Osteocyte (in vitro differentiated cells): ENCODE measurements at regions not wholly inside any gene's neighbourhood (a gene's known extent, or its start where the extent isn't known, plus 50 kb on each side); places are given as distances from the start of the nearest gene placed in this dataset.
A peak's percentile ranks its signal among the peaks of the same experiment; 100 is the strongest.

Experiments used
- DNase-seq: peaks from one replicate; pipeline ENCODE4 v3.0.0; 2021; ENCODE audit warnings: mixed read lengths; ENCODE audit not compliant: unreplicated experiment; ENCODE audit errors: extremely low spot score
- H3K27ac Mint-ChIP-seq: one replicate; pipeline ENCODE4 v1.8.0; 2021; ENCODE audit warnings: mild to moderate bottlenecking, mixed read lengths; ENCODE audit not compliant: unreplicated experiment
- H3K27me3 Mint-ChIP-seq: one replicate; pipeline ENCODE4 v1.8.0; 2021; ENCODE audit warnings: mixed read lengths; ENCODE audit not compliant: unreplicated experiment
- H3K36me3 Mint-ChIP-seq: one replicate; pipeline ENCODE4 v1.8.0; 2021; ENCODE audit warnings: mixed read lengths; ENCODE audit not compliant: unreplicated experiment
- H3K4me1 Mint-ChIP-seq: one replicate; pipeline ENCODE4 v1.8.0; 2021; ENCODE audit warnings: mixed read lengths; ENCODE audit not compliant: unreplicated experiment
- H3K4me3 Mint-ChIP-seq: one replicate; pipeline ENCODE4 v1.8.0; 2021; ENCODE audit warnings: mild to moderate bottlenecking, moderate library complexity, mixed read lengths; ENCODE audit not compliant: unreplicated experiment
- H3K9me3 Mint-ChIP-seq: one replicate; pipeline ENCODE4 v1.8.0; 2021; ENCODE audit warnings: mixed read lengths; ENCODE audit not compliant: unreplicated experiment
- CTCF ChIP-seq: fragments of 200-600 bp; sonication (generic); IDR thresholded peaks from 2 replicates; pipeline ENCODE4 v1.5.0; 2021; ENCODE audit warnings: antibody characterized with exemption, mild to moderate bottlenecking, moderate library complexity

- Mint-ChIP-seq H3K36me3 (no peaks in the 10 kb centered on the region), H3K9me3 (no peaks in the 10 kb centered on the region), H3K4me1 (no peaks in the 10 kb centered on the region), H3K27ac (no peak overlapping the region), H3K27me3 (no peaks in the 10 kb centered on the region), H3K4me3 (no peak overlapping the region)
- no peak for DNase-seq
- peak; percentile 16 for TF ChIP-seq CTCF
These were observed 879.9 kb upstream of the TENM4 start for GRCh38 chr11:80320765-80321164.

GRCh38 chr11:80320226-80320625 lies 879.4 kb upstream of the TENM4 start:
- no peak for TF ChIP-seq CTCF
- no peaks in the 10 kb centered on the region for H3K9me3 Mint-ChIP-seq
- H3K4me3 Mint-ChIP-seq, result no peak overlapping the region
- H3K4me1 Mint-ChIP-seq, result no peaks in the 10 kb centered on the region
- no peak overlapping the region for H3K27ac Mint-ChIP-seq
- H3K36me3 Mint-ChIP-seq, result no peaks in the 10 kb centered on the region
- DNase-seq, result no peak
- H3K27me3 Mint-ChIP-seq, result no peaks in the 10 kb centered on the region

- H3K27ac Mint-ChIP-seq, result no peak overlapping the region
- no peaks in the 10 kb centered on the region for H3K27me3 Mint-ChIP-seq
- no peaks in the 10 kb centered on the region for H3K4me1 Mint-ChIP-seq
- H3K4me3 Mint-ChIP-seq, result no peak overlapping the region
- no peaks in the 10 kb centered on the region for H3K9me3 Mint-ChIP-seq
- DNase-seq, result no peak
- no peak for TF ChIP-seq CTCF
- H3K36me3 Mint-ChIP-seq, result no peaks in the 10 kb centered on the region
These were observed 876.8 kb upstream of the TENM4 start for GRCh38 chr11:80317612-80318011.

GRCh38 chr11:80315200-80315599 lies 874.4 kb upstream of the TENM4 start:
- Mint-ChIP-seq H3K36me3 (no peaks in the 10 kb centered on the region), H3K27me3 (no peaks in the 10 kb centered on the region), H3K9me3 (no peaks in the 10 kb centered on the region), H3K27ac (no peak overlapping the region), H3K4me1 (no peaks in the 10 kb centered on the region), H3K4me3 (no peak overlapping the region)
- DNase-seq, result no peak
- TF ChIP-seq CTCF, result no peak

DNA sequence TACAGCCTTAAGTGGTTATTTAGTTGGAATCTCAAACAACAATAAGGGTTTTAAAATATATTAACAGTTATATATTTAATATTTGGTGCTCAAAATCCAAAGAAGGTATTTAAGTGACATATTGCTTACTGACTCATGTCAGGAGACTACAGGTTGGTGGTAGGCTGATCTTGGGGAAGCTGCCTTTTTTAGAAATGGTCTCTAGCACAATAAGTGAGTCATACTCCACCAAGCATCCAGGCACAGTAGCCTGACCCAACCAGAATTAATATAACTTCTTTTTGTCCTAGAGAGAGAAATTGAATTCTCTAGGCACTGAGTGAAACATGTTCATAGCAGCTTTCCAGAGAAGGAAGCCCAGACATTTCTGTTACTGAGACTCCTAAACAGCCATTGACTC lies 868.5 kb upstream of the TENM4 start:
- Mint-ChIP-seq H3K36me3 (no peaks in the 10 kb centered on the region), H3K27me3 (no peaks in the 10 kb centered on the region), H3K4me1 (no peaks in the 10 kb centered on the region)

More for the DNA sequence above, 868.5 kb upstream of the TENM4 start:
- DNase-seq, result no peak
- no peak overlapping the region for H3K4me3 Mint-ChIP-seq
- H3K9me3 Mint-ChIP-seq, result peaks cover 15% of the 10 kb centered on the region
- TF ChIP-seq CTCF, result no peak
- no peak overlapping the region for H3K27ac Mint-ChIP-seq
